ENCODE measurements at regions not wholly inside any gene's neighbourhood (a gene's known extent, or its start where the extent isn't known, plus 50 kb on each side); places are given as distances from the start of the nearest gene placed in this dataset.

GRCh38 chr1:60386249-60386648 is 312.7 kb upstream of the C1orf87 start:
- DNase-seq, result no peak
- no peaks in the 10 kb centered on the region for H3K79me2 ChIP-seq (ENCODE audit: low read length)
- no peaks in the 10 kb centered on the region for H3K36me3 ChIP-seq (ENCODE audit: insufficient read depth, low read length)
- H3K9me2 ChIP-seq (replicated peaks; ENCODE audit: insufficient read depth, low read length), result no peaks in the 10 kb centered on the region
- no peak overlapping the region for H3K4me3 ChIP-seq (ENCODE audit: low read length)
- no peaks in the 10 kb centered on the region for H3K9me3 ChIP-seq (ENCODE audit: low read length)
- no peak overlapping the region for H3K27ac ChIP-seq (ENCODE audit: low read length)
- H2AFZ ChIP-seq (ENCODE audit: low read length), result no peak overlapping the region
- H3K9ac ChIP-seq (ENCODE audit: low read length), result no peak overlapping the region
- H4K20me1 ChIP-seq (ENCODE audit: insufficient read depth, low read depth, low read length), result no peaks in the 10 kb centered on the region
- no peak overlapping the region for H3K4me2 ChIP-seq (ENCODE audit: low read depth, low read length, poor library complexity, severe bottlenecking)
- H3K27me3 ChIP-seq (ENCODE audit: low read length), result 0 out of 2 replicates have a peak, but pooled peaks cover 3% of the 10 kb centered on the region
- H3K4me1 ChIP-seq (ENCODE audit: low read length), result no peaks in the 10 kb centered on the region

GRCh38 chr1:60376196-60376595 is 302.6 kb upstream of the C1orf87 start:
- H3K9me3 ChIP-seq (ENCODE audit: low read length), result no peaks in the 10 kb centered on the region
- H3K4me2 ChIP-seq (ENCODE audit: low read depth, low read length, poor library complexity, severe bottlenecking), result no peak overlapping the region
- no peak overlapping the region for H2AFZ ChIP-seq (ENCODE audit: low read length)
- H3K9ac ChIP-seq (ENCODE audit: low read length), result no peak overlapping the region
- H3K9me2 ChIP-seq (replicated peaks; ENCODE audit: insufficient read depth, low read length), result no peaks in the 10 kb centered on the region
- H4K20me1 ChIP-seq (ENCODE audit: insufficient read depth, low read depth, low read length), result no peaks in the 10 kb centered on the region
- H3K79me2 ChIP-seq (ENCODE audit: low read length), result no peaks in the 10 kb centered on the region
- no peak for DNase-seq
- no peaks in the 10 kb centered on the region for H3K27me3 ChIP-seq (ENCODE audit: low read length)
- no peak overlapping the region for H3K4me3 ChIP-seq (ENCODE audit: low read length)
- H3K4me1 ChIP-seq (ENCODE audit: low read length), result no peaks in the 10 kb centered on the region
- no peaks in the 10 kb centered on the region for H3K36me3 ChIP-seq (ENCODE audit: insufficient read depth, low read length)
- H3K27ac ChIP-seq (ENCODE audit: low read length), result no peak overlapping the region

- Histone ChIP-seq H2AFZ (ENCODE audit: low read length) (no peak overlapping the region), H4K20me1 (ENCODE audit: insufficient read depth, low read depth, low read length) (no peaks in the 10 kb centered on the region), H3K36me3 (ENCODE audit: insufficient read depth, low read length) (no peaks in the 10 kb centered on the region)
These were observed 301.0 kb upstream of the C1orf87 start for GRCh38 chr1:60374537-60374936.

GRCh38 chr1:60367532-60367931 is 294.0 kb upstream of the C1orf87 start:
- H3K27me3 ChIP-seq (ENCODE audit: low read length), result no peaks in the 10 kb centered on the region
- H3K4me1 ChIP-seq (ENCODE audit: low read length), result no peaks in the 10 kb centered on the region
- no peaks in the 10 kb centered on the region for H3K9me3 ChIP-seq (ENCODE audit: low read length)
- no peaks in the 10 kb centered on the region for H3K36me3 ChIP-seq (ENCODE audit: insufficient read depth, low read length)
- H3K9me2 ChIP-seq (replicated peaks; ENCODE audit: insufficient read depth, low read length), result no peaks in the 10 kb centered on the region
- H3K27ac ChIP-seq (ENCODE audit: low read length), result no peak overlapping the region
- no peak overlapping the region for H2AFZ ChIP-seq (ENCODE audit: low read length)
- H3K4me3 ChIP-seq (ENCODE audit: low read length), result no peak overlapping the region
- H4K20me1 ChIP-seq (ENCODE audit: insufficient read depth, low read depth, low read length), result no peaks in the 10 kb centered on the region
- no peak overlapping the region for H3K4me2 ChIP-seq (ENCODE audit: low read depth, low read length, poor library complexity, severe bottlenecking)
- H3K79me2 ChIP-seq (ENCODE audit: low read length), result no peaks in the 10 kb centered on the region
- DNase-seq, result no peak
- no peak overlapping the region for H3K9ac ChIP-seq (ENCODE audit: low read length)

More at GRCh38 chr1:60374537-60374936, 301.0 kb upstream of the C1orf87 start:
- no peaks in the 10 kb centered on the region for H3K79me2 ChIP-seq (ENCODE audit: low read length)
- H3K4me2 ChIP-seq (ENCODE audit: low read depth, low read length, poor library complexity, severe bottlenecking), result no peak overlapping the region
- H3K4me1 ChIP-seq (ENCODE audit: low read length), result no peaks in the 10 kb centered on the region
- no peaks in the 10 kb centered on the region for H3K9me2 ChIP-seq (replicated peaks; ENCODE audit: insufficient read depth, low read length)
- no peaks in the 10 kb centered on the region for H3K27me3 ChIP-seq (ENCODE audit: low read length)
- H3K9me3 ChIP-seq (ENCODE audit: low read length), result no peaks in the 10 kb centered on the region
- H3K27ac ChIP-seq (ENCODE audit: low read length), result no peak overlapping the region
- no peak overlapping the region for H3K4me3 ChIP-seq (ENCODE audit: low read length)
- H3K9ac ChIP-seq (ENCODE audit: low read length), result no peak overlapping the region
- DNase-seq, result no peak

- Histone ChIP-seq H2AFZ (ENCODE audit: low read length) (no peak overlapping the region), H3K79me2 (ENCODE audit: low read length) (no peaks in the 10 kb centered on the region), H3K9me2 (replicated peaks; ENCODE audit: insufficient read depth, low read length) (no peaks in the 10 kb centered on the region), H3K36me3 (ENCODE audit: insufficient read depth, low read length) (no peaks in the 10 kb centered on the region), H3K4me3 (ENCODE audit: low read length) (no peak overlapping the region), H3K9ac (ENCODE audit: low read length) (no peak overlapping the region), H3K27me3 (ENCODE audit: low read length) (no peaks in the 10 kb centered on the region), H3K27ac (ENCODE audit: low read length) (no peak overlapping the region), H3K4me1 (ENCODE audit: low read length) (no peaks in the 10 kb centered on the region), H4K20me1 (ENCODE audit: insufficient read depth, low read depth, low read length) (no peaks in the 10 kb centered on the region), H3K4me2 (ENCODE audit: low read depth, low read length, poor library complexity, severe bottlenecking) (no peak overlapping the region), H3K9me3 (ENCODE audit: low read length) (no peaks in the 10 kb centered on the region)
- DNase-seq, result no peak
These were observed 285.9 kb upstream of the C1orf87 start for GRCh38 chr1:60359431-60359830.

- Histone ChIP-seq H3K4me3 (ENCODE audit: low read length) (no peak overlapping the region), H4K20me1 (ENCODE audit: insufficient read depth, low read depth, low read length) (no peaks in the 10 kb centered on the region), H3K27ac (ENCODE audit: low read length) (no peak overlapping the region), H3K36me3 (ENCODE audit: insufficient read depth, low read length) (no peaks in the 10 kb centered on the region), H3K9me2 (replicated peaks; ENCODE audit: insufficient read depth, low read length) (no peaks in the 10 kb centered on the region), H3K4me2 (ENCODE audit: low read depth, low read length, poor library complexity, severe bottlenecking) (no peak overlapping the region), H2AFZ (ENCODE audit: low read length) (no peak overlapping the region), H3K9me3 (ENCODE audit: low read length) (no peaks in the 10 kb centered on the region), H3K27me3 (ENCODE audit: low read length) (no peaks in the 10 kb centered on the region), H3K4me1 (ENCODE audit: low read length) (no peaks in the 10 kb centered on the region), H3K79me2 (ENCODE audit: low read length) (no peaks in the 10 kb centered on the region), H3K9ac (ENCODE audit: low read length) (no peak overlapping the region)
- DNase-seq, result no peak
These were observed 277.0 kb upstream of the C1orf87 start for GRCh38 chr1:60350531-60350930.

- no peak overlapping the region for H3K27ac ChIP-seq (ENCODE audit: low read length)
- H2AFZ ChIP-seq (ENCODE audit: low read length), result no peak overlapping the region
- no peaks in the 10 kb centered on the region for H3K9me3 ChIP-seq (ENCODE audit: low read length)
- H3K4me1 ChIP-seq (ENCODE audit: low read length), result no peaks in the 10 kb centered on the region
- H4K20me1 ChIP-seq (ENCODE audit: insufficient read depth, low read depth, low read length), result no peaks in the 10 kb centered on the region
- H3K4me3 ChIP-seq (ENCODE audit: low read length), result no peak overlapping the region
- no peaks in the 10 kb centered on the region for H3K27me3 ChIP-seq (ENCODE audit: low read length)
- DNase-seq, result no peak
- no peaks in the 10 kb centered on the region for H3K36me3 ChIP-seq (ENCODE audit: insufficient read depth, low read length)
- no peak overlapping the region for H3K4me2 ChIP-seq (ENCODE audit: low read depth, low read length, poor library complexity, severe bottlenecking)
- H3K9me2 ChIP-seq (replicated peaks; ENCODE audit: insufficient read depth, low read length), result no peaks in the 10 kb centered on the region
- H3K79me2 ChIP-seq (ENCODE audit: low read length), result no peaks in the 10 kb centered on the region
- H3K9ac ChIP-seq (ENCODE audit: low read length), result no peak overlapping the region
These were observed 275.3 kb upstream of the C1orf87 start for GRCh38 chr1:60348884-60349283.

- no peaks in the 10 kb centered on the region for H3K4me1 ChIP-seq (ENCODE audit: low read length)
- H3K9me2 ChIP-seq (replicated peaks; ENCODE audit: insufficient read depth, low read length), result no peaks in the 10 kb centered on the region
- H3K79me2 ChIP-seq (ENCODE audit: low read length), result no peaks in the 10 kb centered on the region
- H3K36me3 ChIP-seq (ENCODE audit: insufficient read depth, low read length), result no peaks in the 10 kb centered on the region
- H3K4me3 ChIP-seq (ENCODE audit: low read length), result no peak overlapping the region
- H3K27ac ChIP-seq (ENCODE audit: low read length), result no peak overlapping the region
- H3K9me3 ChIP-seq (ENCODE audit: low read length), result no peaks in the 10 kb centered on the region
- H2AFZ ChIP-seq (ENCODE audit: low read length), result no peak overlapping the region
- no peaks in the 10 kb centered on the region for H3K27me3 ChIP-seq (ENCODE audit: low read length)
- no peaks in the 10 kb centered on the region for H4K20me1 ChIP-seq (ENCODE audit: insufficient read depth, low read depth, low read length)
- no peak overlapping the region for H3K4me2 ChIP-seq (ENCODE audit: low read depth, low read length, poor library complexity, severe bottlenecking)
- no peak overlapping the region for H3K9ac ChIP-seq (ENCODE audit: low read length)
- DNase-seq, result no peak
These were observed 272.1 kb upstream of the C1orf87 start for GRCh38 chr1:60345621-60346020.

- DNase-seq, result no peak
- Histone ChIP-seq H4K20me1 (ENCODE audit: insufficient read depth, low read depth, low read length) (no peaks in the 10 kb centered on the region), H2AFZ (ENCODE audit: low read length) (no peak overlapping the region), H3K9ac (ENCODE audit: low read length) (no peak overlapping the region), H3K27me3 (ENCODE audit: low read length) (no peaks in the 10 kb centered on the region), H3K27ac (ENCODE audit: low read length) (no peak overlapping the region), H3K79me2 (ENCODE audit: low read length) (no peaks in the 10 kb centered on the region), H3K9me3 (ENCODE audit: low read length) (no peaks in the 10 kb centered on the region), H3K9me2 (replicated peaks; ENCODE audit: insufficient read depth, low read length) (no peaks in the 10 kb centered on the region), H3K4me1 (ENCODE audit: low read length) (no peaks in the 10 kb centered on the region), H3K4me3 (ENCODE audit: low read length) (no peak overlapping the region), H3K36me3 (ENCODE audit: insufficient read depth, low read length) (no peaks in the 10 kb centered on the region), H3K4me2 (ENCODE audit: low read depth, low read length, poor library complexity, severe bottlenecking) (no peak overlapping the region)
These were observed 271.5 kb upstream of the C1orf87 start for GRCh38 chr1:60345049-60345448.

All from Karpas-422 (cell line).